KMS-11 (cell line): ENCODE measurements at regions not wholly inside any gene's neighbourhood (a gene's known extent, or its start where the extent isn't known, plus 50 kb on each side); places are given as distances from the start of the nearest gene placed in this dataset.
"Not testable (repeated sequence)": the region's sequence is repeated elsewhere in the genome, so short reads cannot be mapped to it uniquely, and the experiment has no call there.

Experiments
- H2AFZ ChIP-seq: fragments of 200-600 bp; sonication (generic); 2 replicates; pipeline ENCODE4 v1.6.1; 2016; ENCODE audit warnings: antibody characterized with exemption, mixed run types, low read depth
- H3K27ac ChIP-seq: fragments of 200-600 bp; sonication (generic); 2 replicates; pipeline ENCODE4 v1.6.1; 2016; ENCODE audit warnings: mild to moderate bottlenecking, mixed run types
- H3K27me3 ChIP-seq: fragments of 200-600 bp; sonication (generic); 2 replicates; pipeline ENCODE4 v1.6.1; 2017; ENCODE audit warnings: mild to moderate bottlenecking, low read depth, mixed run types, moderate library complexity; ENCODE audit not compliant: insufficient read depth
- H3K36me3 ChIP-seq: fragments of 200-600 bp; sonication (generic); 2 replicates; pipeline ENCODE4 v1.6.1; 2017; ENCODE audit warnings: mild to moderate bottlenecking, mixed run types; ENCODE audit not compliant: insufficient read depth
- H3K4me1 ChIP-seq: fragments of 200-600 bp; sonication (generic); 2 replicates; pipeline ENCODE4 v1.6.1; 2016; ENCODE audit warnings: mild to moderate bottlenecking, low read depth, mixed run types; ENCODE audit not compliant: poor library complexity, severe bottlenecking
- H3K4me2 ChIP-seq: fragments of 200-600 bp; sonication (generic); 2 replicates; pipeline ENCODE4 v1.7.0; 2016; ENCODE audit warnings: mild to moderate bottlenecking, mixed run types
- H3K4me3 ChIP-seq: fragments of 200-600 bp; sonication (generic); IDR thresholded peaks from 2 replicates; pipeline ENCODE4 v1.6.1; 2017; ENCODE audit warnings: low read depth, low read length, mixed read lengths; ENCODE audit not compliant: insufficient read depth
- H3K79me2 ChIP-seq: fragments of 200-600 bp; sonication (generic); 2 replicates; pipeline ENCODE4 v1.6.1; 2016; ENCODE audit warnings: low read depth, mixed run types; ENCODE audit not compliant: insufficient read depth
- H3K9ac ChIP-seq: fragments of 200-600 bp; sonication (generic); 2 replicates; pipeline ENCODE4 v1.6.1; 2016; ENCODE audit warnings: mild to moderate bottlenecking, mixed run types
- H4K20me1 ChIP-seq: fragments of 200-600 bp; sonication (generic); 2 replicates; pipeline ENCODE4 v1.6.1; 2016; ENCODE audit warnings: mild to moderate bottlenecking, mixed run types; ENCODE audit not compliant: insufficient read depth
- TF ChIP-seq, protein P1 (sequence below): fragments of 200-600 bp; sonication (generic); conservative IDR thresholded peaks from 2 replicates; pipeline ENCODE4 v1.6.1; 2017; ENCODE audit warnings: low read depth, mild to moderate bottlenecking, antibody characterized with exemption, low read length, moderate library complexity, mixed read lengths

- TF ChIP-seq, protein P1, sequence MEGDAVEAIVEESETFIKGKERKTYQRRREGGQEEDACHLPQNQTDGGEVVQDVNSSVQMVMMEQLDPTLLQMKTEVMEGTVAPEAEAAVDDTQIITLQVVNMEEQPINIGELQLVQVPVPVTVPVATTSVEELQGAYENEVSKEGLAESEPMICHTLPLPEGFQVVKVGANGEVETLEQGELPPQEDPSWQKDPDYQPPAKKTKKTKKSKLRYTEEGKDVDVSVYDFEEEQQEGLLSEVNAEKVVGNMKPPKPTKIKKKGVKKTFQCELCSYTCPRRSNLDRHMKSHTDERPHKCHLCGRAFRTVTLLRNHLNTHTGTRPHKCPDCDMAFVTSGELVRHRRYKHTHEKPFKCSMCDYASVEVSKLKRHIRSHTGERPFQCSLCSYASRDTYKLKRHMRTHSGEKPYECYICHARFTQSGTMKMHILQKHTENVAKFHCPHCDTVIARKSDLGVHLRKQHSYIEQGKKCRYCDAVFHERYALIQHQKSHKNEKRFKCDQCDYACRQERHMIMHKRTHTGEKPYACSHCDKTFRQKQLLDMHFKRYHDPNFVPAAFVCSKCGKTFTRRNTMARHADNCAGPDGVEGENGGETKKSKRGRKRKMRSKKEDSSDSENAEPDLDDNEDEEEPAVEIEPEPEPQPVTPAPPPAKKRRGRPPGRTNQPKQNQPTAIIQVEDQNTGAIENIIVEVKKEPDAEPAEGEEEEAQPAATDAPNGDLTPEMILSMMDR = no peak
- Histone ChIP-seq H3K79me2 (no peaks in the 10 kb centered on the region), H3K4me2 (no peak overlapping the region), H3K9ac (no peak overlapping the region), H3K27me3 (no peaks in the 10 kb centered on the region), H3K4me1 (peaks cover 17% of the 10 kb centered on the region), H4K20me1 (no peaks in the 10 kb centered on the region), H3K27ac (no peak overlapping the region), H2AFZ (no peak overlapping the region), H3K4me3 (no peak overlapping the region), H3K36me3 (no peaks in the 10 kb centered on the region)
Observed at GRCh38 chrX:13483773-13484172, 85.6 kb upstream of the EGFL6 start.

DNA sequence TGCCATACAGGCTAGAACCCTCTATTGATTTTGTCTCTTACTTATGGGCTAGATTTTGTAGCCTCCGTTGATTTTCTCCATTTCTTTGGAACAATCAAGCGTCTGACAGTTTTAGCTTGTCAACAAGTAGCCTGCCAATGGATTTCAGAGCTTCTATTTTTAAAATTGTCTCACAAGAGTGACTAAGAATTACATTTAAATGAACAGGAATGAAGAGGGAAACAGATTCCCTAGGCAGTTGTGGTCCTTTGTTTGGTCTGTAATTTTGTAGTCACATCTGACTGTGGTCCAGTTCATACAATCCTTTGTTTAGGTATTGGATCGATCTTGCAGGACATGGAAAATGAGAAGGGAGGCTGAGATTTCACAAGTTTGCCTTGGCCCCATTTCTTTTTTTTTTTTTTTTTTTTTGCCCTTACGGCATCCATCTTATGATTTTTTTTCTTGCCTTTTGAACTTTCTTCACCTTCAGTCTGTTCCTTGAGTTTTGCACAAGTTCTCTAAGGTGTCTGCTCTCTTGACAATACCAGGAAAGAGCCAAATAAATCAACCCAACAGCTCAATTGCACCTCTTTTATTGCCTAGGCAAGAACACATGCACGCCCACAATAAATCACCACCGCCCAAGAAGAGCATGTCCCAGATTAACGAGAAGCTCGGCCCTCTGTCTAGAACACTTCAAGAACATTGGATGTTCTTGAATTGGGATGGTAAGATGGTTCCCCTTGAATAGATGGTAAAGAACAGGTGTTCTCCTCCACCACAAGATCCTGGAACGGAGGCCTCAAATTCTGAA lies 86.5 kb upstream of the EGFL6 start:
- no peak overlapping the region for H2AFZ ChIP-seq
- TF ChIP-seq, protein P1 = no peak

DNA sequence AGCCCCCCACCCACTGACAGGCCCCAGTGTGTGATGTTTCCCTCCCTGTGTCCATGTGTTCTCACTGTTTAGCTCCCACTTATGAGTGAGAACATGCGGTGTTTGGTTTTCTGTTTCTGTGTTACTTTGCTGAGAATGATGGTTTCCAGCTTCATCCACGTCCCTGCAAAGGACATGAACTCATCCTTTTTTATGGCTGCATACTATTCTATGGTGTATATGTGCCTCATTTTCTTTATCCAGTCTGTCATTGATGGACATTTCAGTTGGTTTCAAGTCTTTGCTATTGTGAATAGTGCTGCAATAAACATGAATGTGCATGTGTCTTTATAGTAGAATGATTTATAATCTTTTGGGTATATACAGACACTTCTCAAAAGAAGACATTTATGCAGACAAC lies 88.6 kb upstream of the EGFL6 start:
- not testable (repeated sequence) for H3K4me1 ChIP-seq, H4K20me1 ChIP-seq, H3K27me3 ChIP-seq, H3K79me2 ChIP-seq, H3K9ac ChIP-seq, H2AFZ ChIP-seq, H3K4me2 ChIP-seq, H3K36me3 ChIP-seq, H3K27ac ChIP-seq, H3K4me3 ChIP-seq

More for the DNA sequence above, 86.5 kb upstream of the EGFL6 start:
- no peaks in the 10 kb centered on the region for H3K27me3 ChIP-seq
- H3K79me2 ChIP-seq = no peaks in the 10 kb centered on the region
- no peak overlapping the region for H3K4me2 ChIP-seq
- no peak overlapping the region for H3K4me3 ChIP-seq
- H3K4me1 ChIP-seq = peaks cover 11% of the 10 kb centered on the region
- no peaks in the 10 kb centered on the region for H3K36me3 ChIP-seq
- H4K20me1 ChIP-seq = no peaks in the 10 kb centered on the region
- no peak overlapping the region for H3K9ac ChIP-seq
- no peak overlapping the region for H3K27ac ChIP-seq

DNA sequence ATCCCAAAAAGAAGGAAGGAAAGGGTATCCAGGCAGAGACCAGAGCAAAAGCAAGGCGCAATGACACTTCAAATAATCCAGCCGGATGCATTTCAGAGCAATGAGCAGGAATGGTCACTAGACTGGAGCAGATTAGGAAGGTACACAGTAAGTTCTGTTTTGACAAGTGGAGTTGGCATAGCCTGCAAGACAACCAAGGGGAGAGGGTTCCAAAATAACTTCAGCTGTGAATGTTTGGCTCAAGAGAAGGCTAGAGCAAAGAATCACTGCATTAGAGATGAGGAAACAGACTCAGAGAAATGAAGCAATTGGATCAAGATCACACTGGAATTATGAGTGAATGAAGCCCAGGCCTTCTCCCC lies 90.0 kb upstream of the EGFL6 start:
- Histone ChIP-seq H3K79me2 (no peaks in the 10 kb centered on the region), H3K27me3 (no peaks in the 10 kb centered on the region), H3K4me2 (no peak overlapping the region), H3K36me3 (no peaks in the 10 kb centered on the region), H2AFZ (no peak overlapping the region), H3K9ac (no peak overlapping the region), H3K4me1 (no peaks in the 10 kb centered on the region), H3K27ac (no peak overlapping the region), H4K20me1 (no peaks in the 10 kb centered on the region), H3K4me3 (no peak overlapping the region)
- TF ChIP-seq, protein P1 = no peak

GRCh38 chrX:13478740-13479451 lies 90.5 kb upstream of the EGFL6 start:
- Histone ChIP-seq H2AFZ (no peak overlapping the region), H3K4me2 (no peak overlapping the region), H3K9ac (no peak overlapping the region), H3K36me3 (no peaks in the 10 kb centered on the region), H3K4me1 (no peaks in the 10 kb centered on the region), H3K27me3 (no peaks in the 10 kb centered on the region), H3K4me3 (no peak overlapping the region), H4K20me1 (no peaks in the 10 kb centered on the region), H3K79me2 (no peaks in the 10 kb centered on the region), H3K27ac (no peak overlapping the region)
- TF ChIP-seq, protein P1 = no peak
